ENCODE measurements at regions not wholly inside any gene's neighbourhood (a gene's known extent, or its start where the extent isn't known, plus 50 kb on each side); places are given as distances from the start of the nearest gene placed in this dataset.

- TF ChIP-seq CTCF (IDR thresholded peaks at IDR 0.05) (no peak), POLR2A (IDR thresholded peaks at IDR 0.05) (no peak)
Measured at GRCh38 chrX:85666471-85666870, 287.0 kb upstream of the POF1B start.

Data from uterus (tissue), 2 donors.